Right cardiac atrium (tissue), 5 donors: ENCODE measurements at regions not wholly inside any gene's neighbourhood (a gene's known extent, or its start where the extent isn't known, plus 50 kb on each side); places are given as distances from the start of the nearest gene placed in this dataset.

Experiments used
- ATAC-seq, 2 donors: fragments of 200-7000 bp; cut with Tn5 transposase; one replicate each; pipeline versions ENCODE4 v1.8.0 to v1.9.1; 2020; ENCODE audit warnings: moderate library complexity in 2 of 2, mild to moderate bottlenecking in 1 of 2
- DNase-seq, 3 donors: peaks; one replicate each; pipeline ENCODE4 v3.0.0-alpha.2; 2020
- H3K27ac ChIP-seq: one replicate; pipeline ENCODE4 v1.5.1; 2013; ENCODE audit warnings: mild to moderate bottlenecking, low read length, control low read depth, moderate library complexity
- H3K27me3 ChIP-seq: one replicate; pipeline ENCODE4 v1.6.1; 2013; ENCODE audit not compliant: control insufficient read depth, insufficient read depth
- H3K4me1 ChIP-seq: one replicate; pipeline ENCODE4 v1.6.1; 2013; ENCODE audit warnings: low read length; ENCODE audit not compliant: control insufficient read depth, insufficient read depth
- H3K4me3 ChIP-seq: one replicate; pipeline ENCODE4 v1.5.1; 2013; ENCODE audit warnings: low read length, control low read depth
- H3K9me3 ChIP-seq: one replicate; pipeline ENCODE4 v1.6.1; 2013; ENCODE audit warnings: low read length; ENCODE audit not compliant: control insufficient read depth
- WGBS: extraction: QIAGEN DNeasy Blood & Tissue Kit; methylation state at CpG from one replicate; pipeline ENCODE4 v1.1.7; 2013; 5-methylcytosine and 5-hydroxymethylcytosine counted together
- intact Hi-C, 4 donors: fragments of 100-400 bp; cut with DNase I; formaldehyde crosslinking; loops; one replicate each; pipeline versions ENCODE4 v1.11.0 to v1.14.0; 2022 to 2023
- donor health status: healthy with polysubstance abuse.
- donor health status: DM: no; HTN: yes; CAD: no.
- donor health status: DM: no; HTN: no; CAD: no.
- donor health status: DM: no; HTN: yes; CAD: no; lungs with severe emphysema.
- donor health status: DM: yes; HTN: yes; CAD: no.

DNA sequence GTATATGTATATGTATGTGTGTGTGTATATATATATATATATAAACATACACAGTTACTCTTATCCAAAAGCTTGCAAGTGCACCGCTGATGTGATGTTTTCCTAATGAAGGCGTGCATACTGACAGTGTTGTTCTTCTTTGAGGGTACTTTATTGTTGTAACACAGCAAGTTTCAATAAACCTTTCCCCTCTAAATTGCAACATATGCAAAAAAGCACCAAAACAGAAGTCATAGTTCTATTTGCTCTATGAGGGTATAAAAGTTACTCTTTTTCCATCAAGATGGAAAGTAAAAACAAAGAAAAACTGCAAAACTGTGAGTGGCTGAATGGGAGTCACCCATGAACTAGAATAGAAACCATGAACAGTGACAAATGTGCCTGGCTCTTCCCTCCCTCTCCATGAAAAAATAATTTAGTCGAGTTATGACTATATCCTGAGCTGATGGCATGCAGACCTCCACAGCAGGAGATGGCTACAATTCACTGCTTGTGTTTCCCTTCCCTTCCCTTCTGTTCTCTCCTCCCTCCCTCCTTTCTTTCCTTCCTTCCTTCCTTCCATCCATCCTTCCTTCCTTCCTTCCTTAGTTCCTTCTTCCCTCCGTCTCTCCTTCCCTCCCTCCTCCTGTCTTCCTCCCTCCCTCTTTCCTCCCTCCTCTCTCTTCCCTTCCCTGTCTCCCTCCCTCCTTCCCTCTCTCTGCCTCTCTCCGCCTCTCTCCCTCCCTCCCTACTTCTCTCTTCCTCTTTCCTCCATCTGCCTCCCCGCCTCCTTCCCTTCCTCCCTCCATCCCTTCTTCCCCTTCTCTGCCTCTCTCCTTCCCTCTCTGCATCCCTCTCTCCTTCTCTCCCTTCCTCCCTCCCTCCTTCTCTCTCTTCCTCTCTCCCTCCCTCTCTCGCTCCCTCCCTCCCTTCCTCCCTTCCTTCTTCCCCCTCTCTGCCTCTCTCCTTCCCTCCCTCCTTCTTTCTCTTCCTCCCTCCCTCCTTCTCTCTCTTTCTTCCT, 220.7 kb upstream of the POU3F1 start:
- Histone ChIP-seq H3K27me3 (no peaks in the 10 kb centered on the region), H3K4me3 (no peak overlapping the region), H3K9me3 (no peaks in the 10 kb centered on the region), H3K4me1 (no peaks in the 10 kb centered on the region), H3K27ac (no peak overlapping the region)
- ATAC-seq (no peak), DNase-seq (no peak)
- intact Hi-C loops: no loop called here
- WGBS: 73% methylated on average over 7 of the region's 7 CpGs

DNA sequence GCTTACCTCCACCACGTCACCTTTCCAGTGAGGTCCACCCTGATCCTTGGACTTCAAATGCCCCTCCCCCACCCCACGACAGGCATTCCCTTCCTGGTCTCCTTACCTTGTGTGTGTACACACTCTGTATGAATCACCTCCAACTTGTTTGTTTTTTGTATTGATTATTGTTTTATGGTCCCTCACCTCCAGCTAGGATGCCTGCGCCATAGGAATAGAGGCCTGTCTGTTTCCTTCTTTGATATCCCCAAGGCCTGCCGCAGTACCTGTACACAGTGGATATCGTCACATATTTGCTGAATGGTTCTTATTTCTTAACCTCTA, 219.6 kb upstream of the POU3F1 start:
- Histone ChIP-seq H3K9me3 (no peaks in the 10 kb centered on the region), H3K4me3 (no peak overlapping the region), H3K4me1 (no peaks in the 10 kb centered on the region), H3K27ac (no peak overlapping the region), H3K27me3 (no peaks in the 10 kb centered on the region)
- DNase-seq (no peak), ATAC-seq (peak in 1 of 2 donors; percentile 36)
- 95% methylated on average over 5 of the region's 5 CpGs for WGBS
- intact Hi-C loops: no loop called here

DNA sequence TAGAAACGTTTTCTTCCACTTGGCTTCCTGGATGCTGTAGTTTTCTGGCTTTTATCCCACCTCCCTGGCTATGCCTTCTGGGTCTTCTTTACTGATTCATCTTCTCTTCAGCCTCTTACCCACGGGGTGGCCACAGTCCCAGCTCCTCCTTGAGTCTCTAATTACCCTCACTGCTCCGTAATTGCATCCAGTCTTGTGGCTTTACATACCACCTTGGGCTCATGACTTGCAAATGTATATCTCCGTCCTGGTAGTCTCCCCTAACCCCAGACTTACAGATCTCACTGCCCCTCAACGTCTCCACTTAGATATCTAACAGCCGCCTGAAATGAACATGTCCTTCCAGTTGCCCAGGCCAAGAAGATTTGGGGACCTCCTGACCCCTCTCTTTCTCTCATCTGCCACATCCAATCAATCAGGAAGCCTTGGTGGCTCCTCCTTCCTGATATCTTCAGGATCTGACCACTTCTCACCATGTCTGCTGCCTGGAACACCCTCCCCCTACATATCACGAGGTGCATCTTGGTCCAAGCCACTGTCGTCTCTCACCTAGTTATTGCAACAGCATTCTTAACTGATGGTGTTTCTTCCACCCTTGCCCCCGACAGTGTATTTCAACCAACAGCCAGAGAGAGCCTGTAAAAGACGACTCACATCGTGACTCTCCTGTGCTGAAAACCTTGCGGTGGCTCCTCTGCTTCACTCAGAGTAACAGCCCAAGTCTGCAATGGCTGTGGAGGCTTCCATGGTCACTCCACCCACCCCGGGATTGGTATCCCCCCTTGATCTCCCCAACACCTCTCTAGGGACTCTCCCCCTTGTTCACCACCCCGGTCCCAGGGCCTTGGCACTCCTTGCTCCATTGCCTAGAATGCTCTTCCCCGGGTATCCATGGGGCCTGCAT, 219.0 kb upstream of the POU3F1 start:
- 71% methylated on average over 15 of the region's 15 CpGs for WGBS
- Histone ChIP-seq H3K9me3 (no peaks in the 10 kb centered on the region), H3K27me3 (no peaks in the 10 kb centered on the region), H3K4me1 (no peaks in the 10 kb centered on the region), H3K4me3 (no peak overlapping the region), H3K27ac (no peak overlapping the region)
- intact Hi-C loops: no loop called here
- DNase-seq (no peak), ATAC-seq (no peak)

DNA sequence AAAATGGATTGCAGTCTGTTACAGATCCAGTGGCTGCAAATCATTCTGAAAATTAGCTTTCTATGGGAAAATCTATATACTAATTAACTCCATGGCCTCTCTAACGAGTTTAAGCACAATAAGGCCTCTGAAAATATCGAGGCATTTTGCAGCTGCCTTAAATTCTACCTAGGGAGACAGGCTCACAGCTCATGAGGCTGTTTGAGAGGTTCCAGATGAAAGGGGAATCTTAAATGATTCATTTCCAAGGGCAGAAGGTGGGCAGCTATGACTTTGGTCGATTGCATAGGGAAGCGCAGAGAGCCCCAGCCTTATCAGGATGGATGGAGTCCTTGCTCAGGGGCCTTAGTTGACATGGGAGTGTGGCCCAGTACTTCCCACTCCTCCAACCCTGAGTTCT, 216.8 kb upstream of the POU3F1 start:
- Histone ChIP-seq H3K4me3 (no peak overlapping the region), H3K4me1 (no peaks in the 10 kb centered on the region), H3K9me3 (peaks cover 2% of the 10 kb centered on the region), H3K27ac (no peak overlapping the region), H3K27me3 (no peaks in the 10 kb centered on the region)
- ATAC-seq: no peak
- intact Hi-C loops: no loop called here
- DNase-seq: no peak
- 69% methylated on average over 4 of the region's 4 CpGs for WGBS

DNA sequence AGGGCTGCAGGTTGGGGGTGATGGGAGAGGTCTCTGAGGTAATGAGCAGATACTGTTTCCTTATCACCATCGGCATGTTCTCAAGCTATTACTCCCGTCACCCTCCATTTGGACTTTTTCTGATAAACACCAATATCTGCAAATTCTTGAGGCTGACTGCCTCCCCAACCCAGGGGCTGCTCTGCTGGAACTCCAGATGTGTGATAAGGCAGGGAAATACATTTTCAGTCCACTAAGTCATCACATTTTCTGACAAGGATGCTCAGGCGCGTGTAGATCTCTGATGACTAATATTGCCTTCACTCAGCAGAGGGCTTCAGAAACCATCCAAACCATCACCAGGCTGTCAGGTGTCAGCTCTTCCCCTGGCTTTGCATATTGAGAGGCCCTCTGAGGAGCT, 215.0 kb upstream of the POU3F1 start:
- no peaks in the 10 kb centered on the region for H3K27me3 ChIP-seq
- ATAC-seq (no peak), DNase-seq (no peak)
- no peak overlapping the region for H3K4me3 ChIP-seq
- peaks cover 2% of the 10 kb centered on the region for H3K9me3 ChIP-seq
- intact Hi-C loops: no loop called here
- no peaks in the 10 kb centered on the region for H3K4me1 ChIP-seq
- WGBS: 31% methylated on average over 4 of the region's 4 CpGs
- H3K27ac ChIP-seq: no peak overlapping the region

DNA sequence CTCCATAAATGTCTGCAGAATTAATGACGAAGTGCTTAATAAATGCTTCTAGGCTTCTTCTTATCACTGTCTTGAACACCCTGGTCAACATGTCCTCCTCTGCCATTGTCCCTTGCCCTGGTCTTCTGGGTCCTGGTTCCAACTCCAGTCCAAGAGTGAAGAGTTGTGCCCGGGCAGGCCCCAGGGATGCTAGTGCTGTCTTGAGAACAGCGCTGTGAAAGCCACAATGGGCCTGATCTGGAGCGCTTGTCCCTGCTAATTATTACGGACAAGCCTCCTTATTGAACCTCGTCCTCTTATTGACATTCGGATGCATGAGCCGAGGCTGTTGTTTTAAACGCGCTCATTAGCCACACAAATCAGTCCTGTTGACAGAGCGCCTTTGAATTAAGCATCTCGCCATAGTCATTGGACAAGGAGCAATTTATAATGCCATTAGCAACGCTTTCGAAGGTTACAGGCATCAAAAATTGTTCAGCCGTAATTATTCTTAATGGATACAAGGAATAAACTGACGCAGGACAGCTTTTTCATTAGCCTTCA, 211.6 kb upstream of the POU3F1 start:
- Histone ChIP-seq H3K4me3 (no peak overlapping the region), H3K27ac (no peak overlapping the region), H3K9me3 (peaks cover 2% of the 10 kb centered on the region), H3K4me1 (no peaks in the 10 kb centered on the region), H3K27me3 (no peaks in the 10 kb centered on the region)
- intact Hi-C loops: no loop called here
- no peak for ATAC-seq
- no peak for DNase-seq
- 89% methylated on average over 16 of the region's 16 CpGs for WGBS

DNA sequence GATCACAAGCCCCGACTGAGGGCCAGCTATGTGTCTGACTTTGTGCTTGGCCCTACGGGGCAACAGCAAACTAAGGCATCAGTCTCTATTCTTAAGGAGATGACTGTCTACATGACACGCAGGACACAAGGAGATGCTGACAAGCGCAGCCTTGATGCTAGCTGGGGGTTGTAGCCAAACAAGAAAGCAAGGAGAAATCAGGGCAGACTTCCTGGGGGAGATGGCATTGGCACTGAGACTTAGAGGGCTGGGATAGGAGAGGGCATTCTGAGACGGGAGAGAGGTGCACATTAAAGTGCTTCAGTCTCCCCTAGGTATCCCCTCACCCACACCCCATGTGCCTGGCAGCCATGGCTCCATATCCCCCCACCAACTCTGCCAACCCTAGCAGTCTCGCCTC, 210.8 kb upstream of the POU3F1 start:
- H3K4me3 ChIP-seq: no peak overlapping the region
- no peaks in the 10 kb centered on the region for H3K27me3 ChIP-seq
- ATAC-seq (no peak), DNase-seq (no peak)
- peaks cover 2% of the 10 kb centered on the region for H3K9me3 ChIP-seq
- intact Hi-C loops: no loop called here
- no peak overlapping the region for H3K27ac ChIP-seq
- 78% methylated on average over 6 of the region's 6 CpGs for WGBS
- H3K4me1 ChIP-seq: no peaks in the 10 kb centered on the region

DNA sequence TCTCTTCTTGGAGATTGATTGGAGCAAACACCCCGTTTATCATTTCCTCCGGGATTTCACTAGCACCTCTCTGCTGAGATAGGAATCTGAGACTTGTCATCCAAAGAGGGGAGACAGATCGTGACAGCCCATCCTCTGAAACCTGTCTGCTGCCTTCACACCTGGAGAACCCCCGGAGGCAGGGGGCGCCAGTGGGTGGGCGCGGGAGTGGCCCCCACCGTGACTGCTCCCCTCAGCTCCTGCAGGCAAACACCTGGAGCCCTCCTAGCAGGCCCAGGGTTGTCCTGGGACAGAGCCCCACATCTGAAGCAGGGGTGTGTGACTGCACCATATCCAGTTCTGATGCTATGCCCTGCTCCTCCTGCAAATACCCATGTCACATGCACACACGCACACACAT, 209.5 kb upstream of the POU3F1 start:
- Histone ChIP-seq H3K4me3 (no peak overlapping the region), H3K4me1 (no peaks in the 10 kb centered on the region), H3K9me3 (peaks cover 2% of the 10 kb centered on the region), H3K27me3 (no peaks in the 10 kb centered on the region), H3K27ac (no peak overlapping the region)
- 34% methylated on average over 9 of the region's 9 CpGs for WGBS
- ATAC-seq (no peak), DNase-seq (no peak)
- intact Hi-C loops: no loop called here

DNA sequence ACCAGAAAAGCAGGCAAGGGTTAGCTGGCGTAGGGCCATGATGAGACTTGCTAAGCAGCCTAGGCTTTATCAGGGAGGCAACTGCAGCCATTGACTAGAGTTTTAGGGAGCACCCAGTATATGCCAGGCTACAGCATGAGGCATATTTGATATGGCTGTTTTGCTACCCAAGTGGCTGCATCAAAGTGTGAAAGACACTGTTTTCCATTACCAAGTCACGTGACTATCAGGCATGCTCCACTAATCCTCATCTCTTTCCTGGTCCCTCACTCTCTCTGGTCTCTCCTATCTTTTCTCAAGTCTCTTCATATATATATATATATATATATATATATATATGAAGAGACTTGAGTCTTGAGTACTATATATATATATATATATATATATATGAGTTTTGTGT, 206.7 kb upstream of the POU3F1 start:
- H3K27ac ChIP-seq: no peak overlapping the region
- intact Hi-C loops: no loop called here
- no peaks in the 10 kb centered on the region for H3K4me1 ChIP-seq
- H3K4me3 ChIP-seq: no peak overlapping the region
- H3K9me3 ChIP-seq: no peaks in the 10 kb centered on the region
- WGBS: 88% methylated on average over 2 of the region's 2 CpGs
- no peaks in the 10 kb centered on the region for H3K27me3 ChIP-seq
- ATAC-seq: no peak
- no peak for DNase-seq

DNA sequence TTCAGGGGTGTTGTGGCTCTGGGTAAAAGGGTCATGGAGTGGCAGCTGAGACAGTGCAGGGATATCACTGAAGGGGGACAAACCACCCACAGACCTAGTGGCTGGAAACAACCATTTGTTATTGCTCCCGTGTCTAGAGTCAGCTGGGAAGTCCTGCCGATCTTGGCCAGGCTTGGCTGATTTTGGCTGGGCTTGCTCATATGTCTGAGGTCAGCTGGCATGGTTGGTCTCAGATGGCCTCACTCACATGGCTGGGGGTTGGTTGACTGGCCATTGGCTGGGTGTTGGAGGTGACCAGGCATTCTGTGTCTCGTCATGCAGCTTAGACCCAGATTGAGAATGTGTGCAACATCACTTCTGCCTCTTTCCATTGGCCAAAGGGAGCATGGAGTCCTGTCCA, 203.8 kb upstream of the POU3F1 start:
- 72% methylated on average over 3 of the region's 3 CpGs for WGBS

DNA sequence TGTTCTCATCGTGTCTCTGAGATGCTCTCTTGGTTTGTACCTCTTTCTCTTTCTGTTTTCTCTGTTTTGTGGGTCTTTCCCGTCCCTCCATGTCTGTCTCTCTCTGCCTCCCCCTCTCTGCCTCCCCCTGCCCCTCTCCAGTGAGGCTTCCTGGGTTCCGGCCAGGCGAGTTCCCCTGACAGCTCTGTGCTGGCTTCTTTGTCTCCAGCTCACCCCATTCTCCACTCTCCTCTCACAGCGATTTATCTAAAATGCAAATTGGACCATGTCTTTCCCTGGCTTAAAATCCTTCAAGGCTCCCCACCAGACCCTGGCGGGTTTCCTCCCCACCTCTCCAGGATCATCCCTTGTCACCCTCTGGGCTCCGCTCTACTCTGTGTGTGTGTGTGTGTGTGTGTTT, 202.4 kb upstream of the POU3F1 start:
- intact Hi-C loops: no loop called here
- no peak for DNase-seq
- H3K27ac ChIP-seq: no peak overlapping the region
- H3K27me3 ChIP-seq: no peaks in the 10 kb centered on the region
- H3K9me3 ChIP-seq: no peaks in the 10 kb centered on the region
- no peaks in the 10 kb centered on the region for H3K4me1 ChIP-seq
- WGBS: 60% methylated on average over 7 of the region's 7 CpGs
- ATAC-seq: no peak
- H3K4me3 ChIP-seq: no peak overlapping the region

More for the DNA sequence above, 203.8 kb upstream of the POU3F1 start:
- intact Hi-C loops: no loop called here
- DNase-seq (no peak), ATAC-seq (no peak)
- Histone ChIP-seq H3K27me3 (no peaks in the 10 kb centered on the region), H3K4me1 (no peaks in the 10 kb centered on the region), H3K9me3 (no peaks in the 10 kb centered on the region), H3K4me3 (no peak overlapping the region), H3K27ac (no peak overlapping the region)
